Chondrocyte (in vitro differentiated cells): ENCODE measurements at regions not wholly inside any gene's neighbourhood (a gene's known extent, or its start where the extent isn't known, plus 50 kb on each side); places are given as distances from the start of the nearest gene placed in this dataset.

Experiments
- DNase-seq: peaks from one replicate; pipeline ENCODE4 v3.0.0; 2021; ENCODE audit warnings: mixed read lengths, low spot score
- H3K27ac Mint-ChIP-seq: one replicate; pipeline ENCODE4 v1.8.0; 2021; ENCODE audit warnings: mild to moderate bottlenecking, moderate library complexity, mixed read lengths; ENCODE audit not compliant: unreplicated experiment
- H3K27me3 Mint-ChIP-seq: 2 replicates; pipeline ENCODE4 v1.8.0; 2021; ENCODE audit warnings: low read depth, mixed read lengths
- H3K36me3 Mint-ChIP-seq: 2 replicates; pipeline ENCODE4 v1.8.0; 2021; ENCODE audit warnings: low read depth, mixed read lengths
- H3K4me1 Mint-ChIP-seq: 2 replicates; pipeline ENCODE4 v1.8.0; 2021; ENCODE audit warnings: low read depth, mild to moderate bottlenecking, mixed read lengths
- H3K4me3 Mint-ChIP-seq: one replicate; pipeline ENCODE4 v1.8.0; 2021; ENCODE audit warnings: mild to moderate bottlenecking, moderate library complexity, mixed read lengths; ENCODE audit not compliant: unreplicated experiment
- H3K9me3 Mint-ChIP-seq: 2 replicates; pipeline ENCODE4 v1.8.0; 2021; ENCODE audit warnings: low read depth, mixed read lengths
- CTCF ChIP-seq: fragments of 200-600 bp; sonication (generic); IDR thresholded peaks from 2 replicates; pipeline ENCODE4 v1.5.0; 2021; ENCODE audit warnings: antibody characterized with exemption, mild to moderate bottlenecking, moderate library complexity

GRCh38 chr15:46682969-46683791, 1034.1 kb upstream of the SEMA6D start:
- Mint-ChIP-seq H3K36me3 (no peaks in the 10 kb centered on the region), H3K4me3 (no peak overlapping the region), H3K27me3 (no peaks in the 10 kb centered on the region), H3K4me1 (no peaks in the 10 kb centered on the region), H3K9me3 (no peaks in the 10 kb centered on the region), H3K27ac (no peak overlapping the region)
- DNase-seq, result no peak
- no peak for TF ChIP-seq CTCF

- no peaks in the 10 kb centered on the region for H3K9me3 Mint-ChIP-seq
- H3K36me3 Mint-ChIP-seq, result no peaks in the 10 kb centered on the region
- DNase-seq, result no peak
- no peaks in the 10 kb centered on the region for H3K4me1 Mint-ChIP-seq
- no peak overlapping the region for H3K27ac Mint-ChIP-seq
- no peaks in the 10 kb centered on the region for H3K27me3 Mint-ChIP-seq
- no peak overlapping the region for H3K4me3 Mint-ChIP-seq
- no peak for TF ChIP-seq CTCF
These were observed 1032.2 kb upstream of the SEMA6D start for GRCh38 chr15:46685096-46685495.

GRCh38 chr15:46685681-46686080, 1031.6 kb upstream of the SEMA6D start:
- H3K27me3 Mint-ChIP-seq, result no peaks in the 10 kb centered on the region
- H3K4me3 Mint-ChIP-seq, result no peak overlapping the region
- TF ChIP-seq CTCF, result no peak
- H3K9me3 Mint-ChIP-seq, result no peaks in the 10 kb centered on the region
- H3K4me1 Mint-ChIP-seq, result no peaks in the 10 kb centered on the region
- no peak for DNase-seq
- no peak overlapping the region for H3K27ac Mint-ChIP-seq
- H3K36me3 Mint-ChIP-seq, result no peaks in the 10 kb centered on the region

- Mint-ChIP-seq H3K4me1 (no peaks in the 10 kb centered on the region), H3K4me3 (no peak overlapping the region), H3K27me3 (no peaks in the 10 kb centered on the region), H3K36me3 (no peaks in the 10 kb centered on the region), H3K27ac (no peak overlapping the region), H3K9me3 (no peaks in the 10 kb centered on the region)
- no peak for TF ChIP-seq CTCF
- no peak for DNase-seq
These were observed 1021.0 kb upstream of the SEMA6D start for GRCh38 chr15:46696281-46696680.

GRCh38 chr15:46701346-46701745, 1016.0 kb upstream of the SEMA6D start:
- Mint-ChIP-seq H3K27ac (no peak overlapping the region), H3K4me3 (no peak overlapping the region), H3K9me3 (peaks cover 6% of the 10 kb centered on the region), H3K36me3 (no peaks in the 10 kb centered on the region), H3K4me1 (no peaks in the 10 kb centered on the region), H3K27me3 (no peaks in the 10 kb centered on the region)
- DNase-seq, result no peak
- no peak for TF ChIP-seq CTCF
